SK-N-MC (cell line): ENCODE measurements at regions not wholly inside any gene's neighbourhood (a gene's known extent, or its start where the extent isn't known, plus 50 kb on each side); places are given as distances from the start of the nearest gene placed in this dataset.

Experiments used
- DNase-seq: peaks from one replicate; pipeline ENCODE4 v3.0.0-alpha.2; 2011; ENCODE audit warnings: low read depth, low spot score
- H3K27ac ChIP-seq: fragments of 200-600 bp; sonication (generic); 2 replicates; pipeline ENCODE4 v1.5.1; 2016; ENCODE audit warnings: mixed run types
- H3K36me3 ChIP-seq: fragments of 200-600 bp; sonication (generic); 2 replicates; pipeline ENCODE4 v1.6.1; 2017; ENCODE audit warnings: antibody characterized with exemption, low read length, mixed read lengths; ENCODE audit not compliant: insufficient read depth
- H3K4me3 ChIP-seq: fragments of 200-600 bp; sonication (generic); 2 replicates; pipeline ENCODE4 v1.5.1; 2016
- H3K9ac ChIP-seq: fragments of 200-600 bp; sonication (generic); 2 replicates; pipeline ENCODE4 v1.8.0; 2017; ENCODE audit warnings: mixed run types, mixed read lengths; ENCODE audit not compliant: insufficient read length
- H3K9me3 ChIP-seq: fragments of 200-600 bp; sonication (generic); 2 replicates; pipeline ENCODE4 v1.6.1; 2017; ENCODE audit warnings: low read depth, mild to moderate bottlenecking, antibody characterized with exemption, low read length, moderate library complexity, mixed read lengths
- EZH2 ChIP-seq: fragments of 200-600 bp; sonication (generic); IDR thresholded peaks from one replicate; pipeline ENCODE4 v1.6.1; 2017; ENCODE audit warnings: antibody characterized with exemption
- FOXP2 ChIP-seq: optimal IDR thresholded peaks from 2 replicates; pipeline ENCODE3; 2011; ENCODE audit warnings: mild to moderate bottlenecking, moderate library complexity; ENCODE audit not compliant: insufficient read depth; ENCODE audit errors: extremely low read length, control extremely low read depth
- POLR2AphosphoS5 ChIP-seq: IDR thresholded peaks from 2 replicates; pipeline ENCODE4 v1.6.1; 2012; ENCODE audit warnings: mild to moderate bottlenecking, low read depth, low read length, borderline replicate concordance

DNA sequence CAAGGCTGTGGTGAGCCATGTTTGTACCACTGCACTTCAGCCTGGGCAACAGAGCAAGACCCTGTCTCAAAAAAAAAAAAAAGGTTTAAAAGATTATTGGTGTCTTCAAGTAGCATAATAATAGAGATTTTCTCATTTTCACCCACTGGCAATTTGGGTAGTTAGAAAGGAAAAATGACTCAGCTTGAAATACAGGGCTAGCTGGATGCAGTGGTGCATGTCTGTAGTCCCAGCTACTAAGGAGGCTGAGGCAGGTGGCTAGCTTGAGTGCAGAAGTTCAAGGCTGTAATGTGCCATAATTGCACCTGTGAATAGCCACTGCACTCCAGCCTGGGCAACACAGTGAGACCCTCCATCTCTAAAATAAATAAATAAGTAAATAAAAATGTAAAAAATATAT lies 111.1 kb downstream of the ARRDC3 start:
- Histone ChIP-seq H3K4me3 (no peak overlapping the region), H3K36me3 (no peaks in the 10 kb centered on the region), H3K9ac (no peak overlapping the region), H3K9me3 (no peaks in the 10 kb centered on the region), H3K27ac (no peak overlapping the region)
- no peak for DNase-seq
- no peak for TF ChIP-seq FOXP2
- TF ChIP-seq EZH2, result no peak
- no peak for TF ChIP-seq POLR2AphosphoS5

DNA sequence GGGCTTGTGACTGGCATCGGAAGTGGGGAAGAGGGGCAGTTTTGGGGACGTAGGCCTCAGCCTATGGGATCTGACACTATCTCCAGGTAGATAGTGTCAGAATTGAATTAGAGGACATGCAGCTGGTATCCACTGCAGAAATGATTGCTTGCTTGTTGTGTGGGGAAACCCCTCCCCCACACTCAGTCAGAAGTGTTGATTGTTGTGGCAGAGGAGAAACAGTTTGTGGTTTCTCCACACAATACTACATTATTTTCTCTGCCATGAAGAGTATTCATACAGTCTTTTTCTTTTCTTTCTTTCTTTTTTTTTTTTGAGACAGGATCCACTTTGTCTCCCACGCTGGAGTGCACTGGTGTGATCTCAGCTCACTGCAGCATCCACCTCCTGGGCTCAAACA lies 113.9 kb downstream of the ARRDC3 start:
- H3K27ac ChIP-seq, result no peak overlapping the region
- H3K9me3 ChIP-seq, result no peaks in the 10 kb centered on the region
- H3K4me3 ChIP-seq, result no peak overlapping the region
- DNase-seq, result no peak
- no peak for TF ChIP-seq FOXP2
- TF ChIP-seq EZH2, result no peak
- TF ChIP-seq POLR2AphosphoS5, result no peak
- no peak overlapping the region for H3K9ac ChIP-seq
- H3K36me3 ChIP-seq, result no peaks in the 10 kb centered on the region

DNA sequence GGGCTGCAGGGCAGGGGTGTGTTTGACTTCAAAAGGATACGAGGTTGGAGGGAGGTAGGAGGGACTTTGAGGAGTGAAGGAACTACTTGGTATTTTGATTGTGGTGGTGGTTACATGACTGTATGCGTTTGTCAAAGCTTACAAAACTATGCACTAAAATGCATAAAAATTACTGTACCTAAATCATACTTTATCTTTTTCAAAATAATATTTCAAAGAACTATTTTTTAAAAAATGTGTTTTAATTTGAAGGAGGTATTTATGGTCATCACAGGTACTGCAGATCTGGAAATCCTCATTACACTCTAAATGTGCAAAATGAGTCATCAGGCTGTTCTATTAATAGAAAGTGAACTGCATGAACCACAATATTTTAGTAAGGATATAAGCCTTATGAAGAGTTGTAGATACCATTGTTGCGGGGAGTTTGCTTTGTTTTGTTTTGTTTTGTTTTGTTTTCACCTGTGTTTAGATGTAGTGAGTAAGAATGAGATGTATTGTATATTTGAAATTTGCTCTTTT lies 116.9 kb downstream of the ARRDC3 start:
- Histone ChIP-seq H3K27ac (no peak overlapping the region), H3K4me3 (no peak overlapping the region), H3K9ac (no peak overlapping the region), H3K36me3 (no peaks in the 10 kb centered on the region), H3K9me3 (no peaks in the 10 kb centered on the region)
- TF ChIP-seq FOXP2 (no peak), POLR2AphosphoS5 (no peak), EZH2 (no peak)
- no peak for DNase-seq

DNA sequence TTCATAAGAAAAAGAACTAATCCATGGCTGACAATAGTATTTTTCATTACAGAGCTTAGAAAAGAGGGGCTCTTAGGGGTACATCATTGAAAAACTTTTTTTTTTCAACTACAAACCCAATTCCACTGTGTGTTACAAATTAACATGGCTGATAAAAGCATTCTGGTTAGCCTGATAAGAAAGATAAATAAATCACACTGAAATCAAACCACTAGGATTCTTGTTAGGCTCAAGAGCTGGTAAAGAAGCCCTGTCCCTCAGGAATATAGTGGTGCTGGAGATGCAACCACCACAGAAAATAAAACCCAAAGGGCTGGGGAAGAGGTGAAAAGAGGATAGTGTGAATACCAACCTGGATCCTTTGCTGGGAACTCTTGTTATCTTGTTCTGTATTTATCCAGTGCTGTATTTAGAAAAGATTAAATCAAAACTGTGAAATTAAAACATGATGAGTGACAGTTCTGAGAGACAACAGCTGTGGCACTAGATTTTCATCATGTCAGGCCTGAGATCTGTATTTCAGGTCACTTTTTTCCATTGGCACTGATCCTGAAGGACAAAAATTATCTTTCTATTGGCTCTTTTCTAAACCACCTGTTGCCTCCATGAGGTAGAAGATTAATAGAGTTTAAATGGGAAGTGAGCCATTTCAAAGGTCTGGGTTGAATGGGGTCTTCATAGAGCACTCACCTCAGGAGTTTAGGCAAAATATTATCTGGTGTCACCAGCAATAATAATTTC lies 118.6 kb downstream of the ARRDC3 start:
- TF ChIP-seq FOXP2 (no peak), POLR2AphosphoS5 (no peak), EZH2 (no peak)
- no peak overlapping the region for H3K4me3 ChIP-seq
- no peaks in the 10 kb centered on the region for H3K36me3 ChIP-seq
- no peak for DNase-seq
- no peaks in the 10 kb centered on the region for H3K9me3 ChIP-seq
- no peak overlapping the region for H3K27ac ChIP-seq
- no peak overlapping the region for H3K9ac ChIP-seq

DNA sequence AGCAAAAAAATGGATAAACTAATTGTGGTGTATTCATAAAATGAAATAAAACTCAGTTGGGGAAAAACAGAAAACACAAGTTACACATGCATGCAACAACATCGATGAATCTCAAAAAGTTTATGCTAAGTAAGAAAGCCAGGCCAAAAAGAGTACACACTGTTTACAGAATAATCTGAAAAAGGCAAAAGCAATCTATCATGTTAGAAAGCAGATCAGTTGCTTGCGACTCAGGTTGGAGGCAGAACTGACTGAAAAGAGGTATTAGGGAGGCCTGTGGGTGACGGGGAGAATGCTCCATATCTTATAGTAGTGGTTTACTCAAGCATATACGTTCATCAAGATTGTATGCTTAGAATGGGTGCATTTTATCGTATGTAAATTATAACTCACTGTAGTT lies 119.2 kb downstream of the ARRDC3 start:
- TF ChIP-seq EZH2 (no peak), FOXP2 (no peak), POLR2AphosphoS5 (no peak)
- no peak overlapping the region for H3K27ac ChIP-seq
- no peak overlapping the region for H3K4me3 ChIP-seq
- H3K9ac ChIP-seq, result no peak overlapping the region
- H3K9me3 ChIP-seq, result no peaks in the 10 kb centered on the region
- DNase-seq, result no peak
- H3K36me3 ChIP-seq, result no peaks in the 10 kb centered on the region

DNA sequence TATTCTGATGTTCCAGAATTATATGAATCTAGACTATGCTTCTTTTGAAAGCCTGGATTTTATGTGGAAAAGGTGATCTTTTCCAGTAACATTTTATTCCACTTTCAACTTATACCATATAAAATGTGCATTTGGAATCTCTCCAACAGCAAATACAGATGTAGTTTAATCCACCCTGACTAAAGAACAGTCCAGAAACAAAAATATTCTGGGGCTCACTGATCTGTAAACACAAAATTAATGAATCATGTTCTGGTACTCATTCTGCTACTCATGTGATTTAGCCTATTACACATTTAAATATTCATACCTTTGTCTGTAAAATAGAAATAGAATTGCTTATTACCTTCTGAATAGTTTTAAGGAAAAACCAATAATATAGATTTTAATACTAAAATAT lies 125.8 kb downstream of the ARRDC3 start:
- Histone ChIP-seq H3K36me3 (no peaks in the 10 kb centered on the region), H3K9ac (no peak overlapping the region), H3K4me3 (no peak overlapping the region)

DNA sequence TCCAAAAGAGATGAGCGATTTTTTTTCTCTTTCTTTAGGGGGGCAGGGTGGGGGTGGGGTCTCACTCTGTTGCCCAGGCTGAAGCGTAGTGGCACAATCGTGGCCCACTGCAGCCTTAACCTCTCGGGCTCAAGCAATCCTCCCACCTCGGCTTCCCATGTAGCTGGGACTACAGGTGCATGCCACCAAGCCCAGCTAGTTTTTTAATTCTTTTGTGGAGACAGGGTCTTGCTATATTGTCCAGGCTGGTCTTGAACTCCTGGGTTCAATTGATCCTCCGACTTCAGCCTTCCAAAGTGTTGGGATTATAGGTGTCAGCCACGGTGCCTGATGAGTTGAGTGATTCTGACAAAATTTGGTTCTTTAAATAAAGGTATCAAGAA lies 127.0 kb downstream of the ARRDC3 start:
- H3K4me3 ChIP-seq, result no peak overlapping the region
- H3K9ac ChIP-seq, result no peak overlapping the region
- no peaks in the 10 kb centered on the region for H3K9me3 ChIP-seq
- no peak for DNase-seq
- no peaks in the 10 kb centered on the region for H3K36me3 ChIP-seq
- no peak for TF ChIP-seq POLR2AphosphoS5
- no peak for TF ChIP-seq EZH2
- no peak for TF ChIP-seq FOXP2
- no peak overlapping the region for H3K27ac ChIP-seq

More for the DNA sequence above, 125.8 kb downstream of the ARRDC3 start:
- H3K27ac ChIP-seq, result no peak overlapping the region
- no peak for TF ChIP-seq POLR2AphosphoS5
- no peak for TF ChIP-seq FOXP2
- DNase-seq, result no peak
- H3K9me3 ChIP-seq, result no peaks in the 10 kb centered on the region

DNA sequence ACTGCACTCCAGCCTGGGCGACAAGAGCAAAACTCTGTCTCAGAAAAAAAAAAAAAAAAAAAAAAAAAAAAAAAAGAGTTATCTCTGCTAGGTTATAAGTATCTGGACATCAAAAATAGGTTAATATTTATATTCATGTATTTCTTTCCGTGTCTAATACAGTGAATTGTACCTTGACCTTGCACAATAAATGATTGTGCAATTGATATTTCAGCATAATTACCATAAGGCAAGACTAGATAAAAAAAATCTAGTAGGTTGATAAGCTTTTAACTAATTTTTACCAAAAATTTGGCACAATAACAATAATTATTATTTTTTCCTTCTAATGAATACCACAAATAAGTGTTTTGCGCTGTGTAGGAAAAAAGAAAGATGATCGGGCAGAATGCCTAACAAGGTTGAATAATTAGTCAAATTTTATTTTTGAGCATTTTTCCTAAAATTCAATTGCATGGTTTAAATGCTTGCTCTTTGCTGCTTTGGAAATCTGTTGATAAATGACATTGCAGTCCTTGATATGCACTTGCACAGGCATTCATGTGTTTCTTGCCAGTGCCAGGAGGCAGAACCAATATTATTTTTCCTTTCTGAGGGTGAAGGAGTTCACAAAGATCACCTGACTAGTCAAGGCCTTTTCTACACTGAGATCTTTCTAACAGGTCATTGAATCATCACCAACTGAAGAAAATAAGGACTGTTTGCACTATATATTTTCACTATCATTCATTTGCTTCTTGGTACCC lies 127.5 kb downstream of the ARRDC3 start:
- no peak for DNase-seq

DNA sequence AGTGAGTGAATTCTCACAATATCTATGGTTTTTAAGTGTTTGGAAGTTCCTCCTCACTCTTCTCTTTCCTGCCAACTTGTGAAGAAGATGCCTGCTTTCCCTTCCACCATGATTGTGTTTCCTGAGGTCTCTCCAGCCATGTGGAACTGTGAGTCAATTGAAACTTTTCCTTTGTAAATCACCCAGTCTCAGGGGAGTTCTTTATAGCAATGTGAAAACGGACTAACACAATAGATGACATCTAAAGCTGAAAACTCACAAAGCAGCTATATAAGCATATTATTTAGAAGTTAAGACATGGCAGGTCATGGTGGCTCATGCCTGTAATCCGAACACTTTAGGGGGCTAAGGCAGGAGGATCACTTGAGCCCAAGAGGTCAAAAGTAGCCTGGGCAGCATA lies 130.2 kb downstream of the ARRDC3 start:
- H3K9ac ChIP-seq, result no peak overlapping the region
- no peak for DNase-seq
- TF ChIP-seq EZH2 (no peak), FOXP2 (no peak), POLR2AphosphoS5 (no peak)
- H3K27ac ChIP-seq, result no peak overlapping the region
- no peaks in the 10 kb centered on the region for H3K9me3 ChIP-seq
- no peaks in the 10 kb centered on the region for H3K36me3 ChIP-seq
- no peak overlapping the region for H3K4me3 ChIP-seq

More for the DNA sequence above, 127.5 kb downstream of the ARRDC3 start:
- Histone ChIP-seq H3K36me3 (no peaks in the 10 kb centered on the region), H3K9ac (no peak overlapping the region), H3K9me3 (no peaks in the 10 kb centered on the region), H3K27ac (no peak overlapping the region), H3K4me3 (no peak overlapping the region)
- TF ChIP-seq EZH2 (no peak), POLR2AphosphoS5 (no peak), FOXP2 (no peak)
